ENCODE measurements at regions not wholly inside any gene's neighbourhood (a gene's known extent, or its start where the extent isn't known, plus 50 kb on each side); places are given as distances from the start of the nearest gene placed in this dataset.
"Not testable (repeated sequence)": the region's sequence is repeated elsewhere in the genome, so short reads cannot be mapped to it uniquely, and the experiment has no call there.

GRCh38 chr3:27560484-27561056 lies 76.4 kb upstream of the SLC4A7 start:
- DNase-seq (ENCODE audit: extremely low read depth in 1 of 2, low read depth in 1 of 2) = no peak

- no peak for DNase-seq (ENCODE audit: extremely low read depth in 1 of 2, low read depth in 1 of 2)
Observed at GRCh38 chr3:27559835-27560234, 75.7 kb upstream of the SLC4A7 start.

GRCh38 chr3:27559381-27559780 lies 75.2 kb upstream of the SLC4A7 start:
- DNase-seq (ENCODE audit: extremely low read depth in 1 of 2, low read depth in 1 of 2) = no peak

- DNase-seq (ENCODE audit: extremely low read depth in 1 of 2, low read depth in 1 of 2) = no peak
Observed at GRCh38 chr3:27557411-27557810, 73.2 kb upstream of the SLC4A7 start.

- no peak for DNase-seq (ENCODE audit: extremely low read depth in 1 of 2, low read depth in 1 of 2)
Observed at GRCh38 chr3:27556887-27557286, 72.7 kb upstream of the SLC4A7 start.

- no peak for DNase-seq (ENCODE audit: extremely low read depth in 1 of 2, low read depth in 1 of 2)
Observed at GRCh38 chr3:27554706-27555105, 70.5 kb upstream of the SLC4A7 start.

- DNase-seq (ENCODE audit: extremely low read depth in 1 of 2, low read depth in 1 of 2) = no peak
Observed at GRCh38 chr3:27553886-27554540, 69.8 kb upstream of the SLC4A7 start.

GRCh38 chr3:27552708-27553107 lies 68.5 kb upstream of the SLC4A7 start:
- not testable (repeated sequence) for DNase-seq (ENCODE audit: extremely low read depth in 1 of 2, low read depth in 1 of 2)

GRCh38 chr3:27551413-27551812 lies 67.2 kb upstream of the SLC4A7 start:
- DNase-seq (ENCODE audit: extremely low read depth in 1 of 2, low read depth in 1 of 2) = not testable (repeated sequence)

- DNase-seq (ENCODE audit: extremely low read depth in 1 of 2, low read depth in 1 of 2) = no peak
Observed at GRCh38 chr3:27545061-27545460, 60.9 kb upstream of the SLC4A7 start.

- DNase-seq (ENCODE audit: extremely low read depth in 1 of 2, low read depth in 1 of 2) = no peak
Observed at GRCh38 chr3:27544372-27544865, 60.2 kb upstream of the SLC4A7 start.

GRCh38 chr3:27542476-27542875 lies 58.3 kb upstream of the SLC4A7 start:
- DNase-seq (ENCODE audit: extremely low read depth in 1 of 2, low read depth in 1 of 2) = no peak

- DNase-seq (ENCODE audit: extremely low read depth in 1 of 2, low read depth in 1 of 2) = no peak
Observed at GRCh38 chr3:27540231-27540630, 56.0 kb upstream of the SLC4A7 start.

GRCh38 chr3:27536491-27536890 lies 52.3 kb upstream of the SLC4A7 start:
- DNase-seq (ENCODE audit: extremely low read depth in 1 of 2, low read depth in 1 of 2) = no peak

- no peak for DNase-seq (ENCODE audit: extremely low read depth in 1 of 2, low read depth in 1 of 2)
Observed at GRCh38 chr3:27535809-27536392, 51.7 kb upstream of the SLC4A7 start.

GRCh38 chr3:27533718-27534573 lies 49.8 kb upstream of the SLC4A7 start:
- peak in 1 of 2 donors; percentile 9 for DNase-seq (ENCODE audit: extremely low read depth in 1 of 2, low read depth in 1 of 2)
